ENCODE measurements at regions not wholly inside any gene's neighbourhood (a gene's known extent, or its start where the extent isn't known, plus 50 kb on each side); places are given as distances from the start of the nearest gene placed in this dataset.

GRCh38 chr11:15613789-15614188, 499.1 kb downstream of the INSC start:
- TF ChIP-seq MXI1 (IDR thresholded peaks at IDR 0.05; ENCODE audit: low read depth, low read length) (no peak), NBN (IDR thresholded peaks at IDR 0.05; ENCODE audit: low read depth) (no peak), SNAPC5 (CRISPR knock-in tag; IDR thresholded peaks at IDR 0.05) (no peak), CBX3 (IDR thresholded peaks at IDR 0.05; ENCODE audit: borderline replicate concordance in 1 of 2, low read length in 2 of 2) (no peak), BRD4 (IDR thresholded peaks at IDR 0.05) (no peak)
